ENCODE measurements at regions not wholly inside any gene's neighbourhood (a gene's known extent, or its start where the extent isn't known, plus 50 kb on each side); places are given as distances from the start of the nearest gene placed in this dataset.

GRCh38 chr9:18237776-18238175, 236.2 kb upstream of the ADAMTSL1 start (continued):
- TF ChIP-seq BCLAF1 (IDR thresholded peaks at IDR 0.05), result no peak

GRCh38 chr9:18238254-18238653, 235.7 kb upstream of the ADAMTSL1 start:
- FAIRE-seq, result no peak
- no peak overlapping the region for H3K4me3 ChIP-seq (replicated peaks in 1 of 3; ENCODE audit: insufficient read depth in 1 of 3, low read depth in 2 of 3, low read length in 3 of 3)
- H3K4me2 ChIP-seq (ENCODE audit: low read depth, low read length), result no peak overlapping the region
- H3K36me3 ChIP-seq (replicated peaks in 1 of 2; ENCODE audit: control insufficient read depth in 1 of 2, insufficient read depth in 2 of 2, low read length in 2 of 2), result no peaks in the 10 kb centered on the region
- intact Hi-C loops (cut with micrococcal nuclease; ENCODE audit: unreplicated experiment) (no loop called here), in situ Hi-C loops (cut with HindIII; ENCODE audit: extremely low pct_ligation_motif_present, low pct_unique_long_range_greater_than_20kb) (no loop called here)
- ChIA-PET POLR2A (no interaction called here), CTCF (ENCODE audit: low intra/inter-chr PET ratio, low total read pairs) (no interaction called here)
- BruUV-seq (replicated peaks), result no TSS peak
- peaks cover 5% of the 10 kb centered on the region; the same call in 1 of the 2 replicates for H3K9me3 ChIP-seq (ENCODE audit: low read length)
- H3K27me3 ChIP-seq (ENCODE audit: control insufficient read depth in 1 of 2, insufficient read depth in 2 of 2, low read length in 2 of 2), result no peaks in the 10 kb centered on the region; a peak in 1 of 5 replicates
- no peaks in the 10 kb centered on the region for H3K79me2 ChIP-seq (ENCODE audit: insufficient read depth, low read length)
- H3K27ac ChIP-seq (ENCODE audit: extremely low read length, insufficient read depth, low read length), result no peak overlapping the region
- H2AFZ ChIP-seq (ENCODE audit: low read length), result no peak overlapping the region
- WGBS (ENCODE audit: low lambda C conversion rate), result 15% methylated on average over 2 of the region's 2 CpGs
- no peak for TF ChIP-seq ISL2 (CRISPR knock-in tag; IDR thresholded peaks at IDR 0.05)
- TF ChIP-seq ZNF781 (CRISPR knock-in tag; IDR thresholded peaks at IDR 0.05; ENCODE audit: borderline replicate concordance, not compliant biosample characterization), result no peak
- TF ChIP-seq ZNF543 (CRISPR knock-in tag; IDR thresholded peaks at IDR 0.05), result no peak
- no peak for TF ChIP-seq POLR2AphosphoS5 (IDR thresholded peaks at IDR 0.05; ENCODE audit: low read depth, low read length)
- no peak for TF ChIP-seq TCF12 (IDR thresholded peaks at IDR 0.05)
- TF ChIP-seq TCF12 (CRISPR knock-in tag; IDR thresholded peaks at IDR 0.05), result no peak
- TF ChIP-seq ZNF121 (CRISPR knock-in tag; IDR thresholded peaks at IDR 0.05), result no peak
- no peak for TF ChIP-seq ATM (IDR thresholded peaks at IDR 0.05; ENCODE audit: borderline replicate concordance)
- no peaks in the 10 kb centered on the region for H3K4me1 ChIP-seq (ENCODE audit: insufficient read depth, low read length)
- no peak overlapping the region for H3K9ac ChIP-seq (ENCODE audit: insufficient read depth, low read depth, low read length)
- DNase-seq (ENCODE audit: low spot score), result no peak
- no peak for ATAC-seq
- no peaks in the 10 kb centered on the region for H4K20me1 ChIP-seq (ENCODE audit: insufficient read depth, low read length)

Measured in HepG2 (cell line).